ENCODE measurements at regions not wholly inside any gene's neighbourhood (a gene's known extent, or its start where the extent isn't known, plus 50 kb on each side); places are given as distances from the start of the nearest gene placed in this dataset.

DNA sequence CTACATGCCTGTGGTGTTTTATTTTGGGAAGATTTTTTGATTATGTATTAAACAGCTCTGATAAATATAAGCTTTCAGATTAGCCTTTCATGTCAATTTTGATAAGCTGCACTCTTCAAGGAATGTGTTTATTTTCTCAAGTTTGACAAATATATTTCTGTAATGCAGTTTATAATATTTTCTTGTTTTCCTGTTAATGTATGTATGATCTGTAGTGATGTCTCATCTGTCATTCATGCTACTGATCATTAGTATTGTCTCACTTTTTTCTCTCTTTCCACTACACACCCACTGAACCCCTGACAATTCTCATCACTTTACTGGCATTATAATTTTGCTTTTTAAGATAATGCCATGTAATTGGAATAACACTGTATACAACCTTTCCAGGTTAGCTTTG lies 100.9 kb downstream of the TMEM18 start:
- no peak overlapping the region for H3K4me2 ChIP-seq
- H3K79me2 ChIP-seq (ENCODE audit: insufficient read depth) = no peaks in the 10 kb centered on the region
- H3K9ac ChIP-seq = no peak overlapping the region
- no peak for DNase-seq
- CTCF ChIA-PET = interaction anchor here (1.0 to 1.3 kb wide), 4 partner anchors 9 to 25 kb away, joined by 3 to 4 read pairs (median 3); no protein-coding TSS in a partner anchor
- no peak overlapping the region for H2AFZ ChIP-seq (ENCODE audit: low read depth)
- no peak for TF ChIP-seq JUND (IDR thresholded peaks at IDR 0.05)
- no peak for TF ChIP-seq NFIC (IDR thresholded peaks at IDR 0.05; ENCODE audit: borderline replicate concordance)
- no peak for TF ChIP-seq SIN3A (IDR thresholded peaks at IDR 0.05; ENCODE audit: borderline replicate concordance, low read depth, low read length)
- TF ChIP-seq, protein P1, sequence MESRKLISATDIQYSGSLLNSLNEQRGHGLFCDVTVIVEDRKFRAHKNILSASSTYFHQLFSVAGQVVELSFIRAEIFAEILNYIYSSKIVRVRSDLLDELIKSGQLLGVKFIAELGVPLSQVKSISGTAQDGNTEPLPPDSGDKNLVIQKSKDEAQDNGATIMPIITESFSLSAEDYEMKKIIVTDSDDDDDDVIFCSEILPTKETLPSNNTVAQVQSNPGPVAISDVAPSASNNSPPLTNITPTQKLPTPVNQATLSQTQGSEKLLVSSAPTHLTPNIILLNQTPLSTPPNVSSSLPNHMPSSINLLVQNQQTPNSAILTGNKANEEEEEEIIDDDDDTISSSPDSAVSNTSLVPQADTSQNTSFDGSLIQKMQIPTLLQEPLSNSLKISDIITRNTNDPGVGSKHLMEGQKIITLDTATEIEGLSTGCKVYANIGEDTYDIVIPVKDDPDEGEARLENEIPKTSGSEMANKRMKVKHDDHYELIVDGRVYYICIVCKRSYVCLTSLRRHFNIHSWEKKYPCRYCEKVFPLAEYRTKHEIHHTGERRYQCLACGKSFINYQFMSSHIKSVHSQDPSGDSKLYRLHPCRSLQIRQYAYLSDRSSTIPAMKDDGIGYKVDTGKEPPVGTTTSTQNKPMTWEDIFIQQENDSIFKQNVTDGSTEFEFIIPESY (IDR thresholded peaks at IDR 0.05; ENCODE audit: borderline replicate concordance, low read depth) = no peak
- no peak for TF ChIP-seq PBX3 (IDR thresholded peaks at IDR 0.05)
- TF ChIP-seq MXI1 (IDR thresholded peaks at IDR 0.05; ENCODE audit: low read depth, low read length) = no peak
- TF ChIP-seq TCF12 (IDR thresholded peaks at IDR 0.05) = no peak
- TF ChIP-seq RAD21 (IDR thresholded peaks at IDR 0.05; ENCODE audit: low read length) = no peak
- no peak for TF ChIP-seq USF2 (IDR thresholded peaks at IDR 0.05; ENCODE audit: borderline replicate concordance, low read depth, low read length)
- TF ChIP-seq EP300 (IDR thresholded peaks at IDR 0.05; ENCODE audit: borderline replicate concordance in 1 of 2, low read depth in 1 of 2, low read length in 1 of 2) = no peak
- no peaks in the 10 kb centered on the region for H3K9me2 ChIP-seq
- peaks cover 0 to 22% of the 10 kb centered on the region in 2 experiments; a peak in 2 of 4 replicates for H3K4me1 ChIP-seq (ENCODE audit: control insufficient read depth in 1 of 2, insufficient read depth in 2 of 2, low read depth in 1 of 2, low read length in 1 of 2)
- no peaks in the 10 kb centered on the region for H4K20me1 ChIP-seq (ENCODE audit: insufficient read depth)
- no peak overlapping the region for H3K27ac ChIP-seq (ENCODE audit: low read depth in 2 of 2, low read length in 1 of 2)
- H3K36me3 ChIP-seq (replicated peaks in 1 of 2; ENCODE audit: control insufficient read depth in 1 of 2, insufficient read depth in 2 of 2, low read length in 1 of 2) = no peaks in the 10 kb centered on the region
- H3F3A ChIP-seq (replicated peaks; ENCODE audit: insufficient read depth) = no peaks in the 10 kb centered on the region
- POLR2A ChIA-PET = no interaction called here
- no peaks in the 10 kb centered on the region for H3K27me3 ChIP-seq (ENCODE audit: insufficient read depth)
- H3K4me3 ChIP-seq (ENCODE audit: low read depth in 2 of 2, low read length in 1 of 2) = no peak overlapping the region
- H3K9me3 ChIP-seq = peaks cover 10% of the 10 kb centered on the region; the same call in 1 of the 2 replicates

DNA sequence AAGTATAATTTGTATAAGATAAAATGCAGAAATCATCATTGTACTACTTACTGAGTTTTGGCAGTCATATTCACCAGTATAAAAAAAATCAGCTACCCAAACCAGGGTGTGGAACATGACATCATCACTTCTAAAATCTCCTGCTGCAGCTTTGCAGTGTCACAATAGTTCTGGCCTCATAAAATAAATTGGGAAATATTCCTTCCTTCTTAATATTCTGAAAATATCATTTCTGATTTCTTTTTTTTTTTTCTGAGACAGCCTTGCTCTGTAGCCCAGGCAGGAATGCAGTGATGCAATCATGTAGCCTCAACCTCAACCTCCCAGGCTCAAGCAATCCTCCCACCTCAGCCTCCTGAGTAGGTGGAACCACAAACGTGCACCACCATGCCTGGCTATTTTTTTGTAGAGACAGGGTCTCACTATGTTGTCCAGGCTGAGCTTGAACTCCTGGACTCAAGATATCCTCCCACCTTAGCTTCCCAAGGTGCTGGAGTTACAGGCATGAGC lies 101.4 kb downstream of the TMEM18 start:
- no peaks in the 10 kb centered on the region for H3F3A ChIP-seq (replicated peaks; ENCODE audit: insufficient read depth)
- H3K9me3 ChIP-seq = peaks cover 15% of the 10 kb centered on the region; the same call in 1 of the 2 replicates
- no peaks in the 10 kb centered on the region for H3K27me3 ChIP-seq (ENCODE audit: insufficient read depth)
- H3K4me2 ChIP-seq = no peak overlapping the region
- WGBS (ENCODE audit: low lambda C conversion rate) = 6% methylated on average over 1 of the region's 1 CpG
- peaks cover 0 to 22% of the 10 kb centered on the region in 2 experiments; a peak in 2 of 4 replicates for H3K4me1 ChIP-seq (ENCODE audit: control insufficient read depth in 1 of 2, insufficient read depth in 2 of 2, low read depth in 1 of 2, low read length in 1 of 2)
- no peaks in the 10 kb centered on the region for H4K20me1 ChIP-seq (ENCODE audit: insufficient read depth)
- TF ChIP-seq RFX5 (IDR thresholded peaks at IDR 0.05; ENCODE audit: low read length) = no peak
- TF ChIP-seq JUND (IDR thresholded peaks at IDR 0.05) = no peak
- ChIA-PET POLR2A (no interaction called here), CTCF (interaction anchor here (1.0 to 1.3 kb wide), 3 partner anchors 9 to 17 kb away, joined by 3 to 4 read pairs (median 3); no protein-coding TSS in a partner anchor)
- DNase-seq = no peak
- no peaks in the 10 kb centered on the region for H3K36me3 ChIP-seq (replicated peaks in 1 of 2; ENCODE audit: control insufficient read depth in 1 of 2, insufficient read depth in 2 of 2, low read length in 1 of 2)
- H3K27ac ChIP-seq (ENCODE audit: low read depth in 2 of 2, low read length in 1 of 2) = peak overlapping the region in 1 of 2 experiments; percentile 99; a peak in 1 of 4 replicates
- H3K79me2 ChIP-seq (ENCODE audit: insufficient read depth) = no peaks in the 10 kb centered on the region
- no peak overlapping the region for H3K4me3 ChIP-seq (ENCODE audit: low read depth in 2 of 2, low read length in 1 of 2)
- no peak overlapping the region for H3K9ac ChIP-seq
- no peaks in the 10 kb centered on the region for H3K9me2 ChIP-seq
- H2AFZ ChIP-seq (ENCODE audit: low read depth) = no peak overlapping the region
